Pancreas (tissue), 10 donors: ENCODE measurements at regions not wholly inside any gene's neighbourhood (a gene's known extent, or its start where the extent isn't known, plus 50 kb on each side); places are given as distances from the start of the nearest gene placed in this dataset.

Source experiments
- ATAC-seq, 4 donors: fragments of 200-7000 bp; cut with Tn5 transposase; one replicate each; pipeline versions ENCODE4 v1.8.0 to v1.9.1; 2020; ENCODE audit warnings: mild to moderate bottlenecking in 4 of 4, moderate library complexity in 4 of 4
- DNase-seq, 6 donors: peaks; one replicate each; pipeline ENCODE4 v3.0.0-alpha.2; 2020
- FAIRE-seq: peaks from 2 replicates; lab custom pipeline; 2012; peaks lifted over from hg19 to GRCh38; lab: Jason Lieb, UNC
- H3K27ac ChIP-seq, 4 donors: fragments of 200-600 bp; sonication (generic); 1 replicate in 3 of 4; 2 replicates in 1 of 4; pipeline versions ENCODE4 v1.5.0 to v1.8.0; 2020
- H3K27me3 ChIP-seq, 4 donors: fragments of 200-600 bp; one replicate each; pipeline ENCODE4 v1.8.0; 2021
- H3K36me3 ChIP-seq, 3 donors: fragments of 200-600 bp; sonication (generic) in 1 of 3; one replicate each; pipeline versions ENCODE4 v1.5.0 to v1.8.0; 2020 to 2021
- H3K4me1 ChIP-seq, 3 donors: fragments of 200-600 bp; one replicate each; pipeline ENCODE4 v1.8.0; 2021
- H3K4me3 ChIP-seq, 4 donors: fragments of 200-600 bp; sonication (generic) in 2 of 4; one replicate each; pipeline versions ENCODE4 v1.5.0 to v1.8.0; 2020 to 2021
- H3K9me3 ChIP-seq, 4 donors: fragments of 200-600 bp; one replicate each; pipeline ENCODE4 v1.8.0; 2021
- CTCF ChIP-seq, 4 donors: fragments of 200-600 bp; sonication (generic) in 3 of 4; IDR thresholded peaks; one replicate each; pipeline versions ENCODE4 v1.5.0 to v1.8.0; 2021; ENCODE audit warnings: antibody characterized with exemption in 4 of 4
- WGBS, 2 donors: extraction: QIAGEN DNeasy Blood & Tissue Kit; methylation state at CpG; one replicate each; pipeline ENCODE4 v1.1.7; 2013; 5-methylcytosine and 5-hydroxymethylcytosine counted together
- intact Hi-C, 3 donors: fragments of 100-400 bp; cut with DNase I; formaldehyde crosslinking; loops; one replicate each; pipeline versions ENCODE4 v1.11.1 to v1.14.2; 2022
- donor health status: healthy with polysubstance abuse.
- donor health status: DM: no; HTN: no; CAD: no; lungs with moderate emphysema.
- donor health status: DM: no; HTN: no; CAD: no.
- donor health status: control.
- donor health status: control.
- donor health status: Bipolar disorder and iron deficiency.
- donor health status: DM: yes; HTN: yes; CAD: no.
- donor health status: DM: no; HTN: no; CAD: no.
- donor health status: DM: no; HTN: no; CAD: no.
- donor health status: DM: yes; HTN: yes; CAD: no.

DNA sequence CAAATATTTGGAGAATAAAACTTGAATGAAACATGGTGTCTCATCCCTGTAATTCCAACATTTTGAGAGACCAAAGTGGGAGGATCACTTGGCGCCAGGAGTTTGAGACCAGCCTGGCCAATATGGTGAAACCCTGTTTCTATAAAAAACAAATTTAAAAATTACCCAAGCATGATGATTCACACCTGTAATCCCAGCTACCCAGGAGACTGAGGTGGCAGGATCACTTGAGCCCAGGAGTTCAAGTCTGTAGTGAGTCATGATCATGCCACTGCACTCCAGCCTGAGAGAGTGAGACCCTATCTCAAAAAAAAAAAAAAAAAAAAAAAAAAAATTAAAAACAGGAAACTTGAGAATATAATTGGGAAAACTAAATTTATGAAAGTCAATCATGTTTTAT is 481.1 kb downstream of the SEMA3D start:
- TF ChIP-seq CTCF (IDR thresholded peaks at IDR 0.05), result no peak
- ATAC-seq, result no peak
- DNase-seq, result no peak
- Histone ChIP-seq H3K27me3 (no peaks in the 10 kb centered on the region), H3K9me3 (no peaks in the 10 kb centered on the region), H3K4me1 (no peaks in the 10 kb centered on the region), H3K4me3 (no peak overlapping the region), H3K27ac (no peak overlapping the region), H3K36me3 (no peaks in the 10 kb centered on the region)
- intact Hi-C loops, result no loop called here
- FAIRE-seq, result no peak
- WGBS, 2 donors, result 82 to 93% methylated on average over 1 of the region's 1 CpG

DNA sequence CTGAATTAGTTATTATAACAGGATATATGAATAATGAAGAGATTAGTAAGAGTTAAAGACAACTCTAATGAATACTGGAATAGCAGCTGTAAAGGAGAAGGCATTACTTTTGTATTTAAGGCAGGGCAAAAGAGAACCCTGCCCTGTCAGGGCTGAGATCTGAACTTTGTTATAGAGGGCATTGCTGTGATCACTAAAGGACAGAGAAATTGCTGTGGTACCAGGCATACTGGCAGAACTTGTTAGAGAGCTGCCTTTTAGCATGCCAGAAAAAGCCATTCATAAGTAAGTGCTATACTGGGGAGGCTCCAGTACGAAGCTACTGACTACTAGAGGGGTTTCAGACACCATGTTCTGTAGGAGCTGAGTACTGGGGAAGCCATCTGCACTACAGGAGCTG is 481.8 kb downstream of the SEMA3D start:
- ATAC-seq (no peak), FAIRE-seq (no peak), DNase-seq (no peak)
- no peaks in the 10 kb centered on the region for H3K36me3 ChIP-seq
- no peak overlapping the region for H3K4me3 ChIP-seq
- no peaks in the 10 kb centered on the region for H3K4me1 ChIP-seq
- 55 to 65% methylated on average over 1 of the region's 1 CpG for WGBS, 2 donors
- H3K27me3 ChIP-seq, result no peaks in the 10 kb centered on the region
- TF ChIP-seq CTCF (IDR thresholded peaks at IDR 0.05), result no peak
- H3K9me3 ChIP-seq, result no peaks in the 10 kb centered on the region
- H3K27ac ChIP-seq, result no peak overlapping the region
- intact Hi-C loops, result no loop called here

- DNase-seq (no peak), ATAC-seq (no peak), FAIRE-seq (no peak)
- Histone ChIP-seq H3K27ac (no peak overlapping the region), H3K27me3 (no peaks in the 10 kb centered on the region), H3K36me3 (no peaks in the 10 kb centered on the region), H3K9me3 (no peaks in the 10 kb centered on the region), H3K4me1 (no peaks in the 10 kb centered on the region), H3K4me3 (no peak overlapping the region)
- 55 to 69% methylated on average over 4 of the region's 4 CpGs for WGBS, 2 donors
- intact Hi-C loops, result no loop called here
- TF ChIP-seq CTCF (IDR thresholded peaks at IDR 0.05), result no peak
Measured at GRCh38 chr7:84704380-84704779, 482.5 kb downstream of the SEMA3D start.

DNA sequence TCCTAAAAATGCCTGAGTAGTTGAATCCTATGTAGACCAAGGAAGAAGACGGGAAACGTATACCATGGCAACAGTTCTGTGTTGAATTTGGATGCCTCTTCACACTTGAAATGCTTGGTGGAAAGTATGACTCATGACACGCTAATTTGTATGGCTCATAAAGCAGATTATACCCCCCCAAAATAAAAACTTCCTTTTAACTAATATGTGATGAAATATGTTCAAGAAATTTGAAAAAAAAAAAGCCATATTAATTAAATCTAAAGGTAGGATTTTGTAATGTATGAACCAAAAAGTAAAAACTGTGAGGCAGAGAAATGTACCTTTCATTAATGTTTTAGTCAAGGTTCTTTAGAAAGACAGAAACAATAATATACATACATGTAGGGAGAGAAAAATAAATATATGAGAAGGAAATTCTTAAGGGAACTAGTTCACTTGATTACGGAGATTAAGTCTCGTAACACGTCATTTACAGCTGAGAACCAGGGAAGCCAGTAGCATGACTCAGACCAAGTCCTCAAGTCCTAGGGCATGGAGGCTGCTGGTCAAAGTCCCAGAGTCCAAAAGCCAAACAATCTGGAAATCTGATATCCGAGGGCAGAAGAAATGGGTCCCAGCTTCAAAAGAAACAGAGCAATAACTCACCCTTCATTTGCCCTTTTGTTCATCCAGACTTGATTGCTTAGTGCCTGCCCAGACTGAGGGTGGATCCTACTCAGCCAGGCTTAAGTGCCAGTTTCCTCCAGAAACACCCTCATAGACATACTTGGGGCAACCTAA is 485.1 kb downstream of the SEMA3D start:
- Histone ChIP-seq H3K36me3 (no peaks in the 10 kb centered on the region), H3K4me3 (no peak overlapping the region), H3K4me1 (no peaks in the 10 kb centered on the region), H3K9me3 (no peaks in the 10 kb centered on the region), H3K27me3 (no peaks in the 10 kb centered on the region), H3K27ac (no peak overlapping the region)
- DNase-seq, result no peak
- 45 to 53% methylated on average over 7 of the region's 7 CpGs for WGBS, 2 donors
- intact Hi-C loops, result no loop called here
- no peak for TF ChIP-seq CTCF (IDR thresholded peaks at IDR 0.05)
- ATAC-seq, result peak in 2 of 4 donors; percentile 19 to 43
- no peak for FAIRE-seq
